HG03354 (cell line): ENCODE measurements at regions not wholly inside any gene's neighbourhood (a gene's known extent, or its start where the extent isn't known, plus 50 kb on each side); places are given as distances from the start of the nearest gene placed in this dataset.
"Not testable (repeated sequence)": the region's sequence is repeated elsewhere in the genome, so short reads cannot be mapped to it uniquely, and the experiment has no call there.

Source experiments
- ATAC-seq: cut with Tn5 transposase; IDR thresholded peaks from one replicate; pipeline ENCODE4 v1.9.1; 2021; ENCODE audit warnings: mild to moderate bottlenecking; ENCODE audit not compliant: unreplicated experiment, poor library complexity, severe bottlenecking

DNA sequence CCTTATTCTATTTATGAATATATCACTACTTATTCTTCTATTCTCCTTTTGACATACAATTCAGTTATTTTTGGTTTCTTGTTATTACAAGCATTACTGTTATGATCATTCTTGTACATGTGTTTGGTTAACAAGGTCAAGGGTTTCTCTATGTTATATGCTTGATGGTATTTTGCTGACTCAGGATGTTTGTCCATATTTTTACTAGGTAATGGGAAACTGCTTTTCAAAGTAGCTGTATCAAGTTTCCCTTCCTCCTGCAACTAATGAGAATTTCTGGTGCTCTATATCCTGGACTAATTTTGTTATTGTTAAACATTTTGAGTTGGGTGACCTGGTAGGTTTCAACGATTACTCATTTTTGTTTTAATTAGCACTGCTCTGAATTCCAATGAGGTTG is 841.0 kb downstream of the OTOL1 start:
- no peak for ATAC-seq

DNA sequence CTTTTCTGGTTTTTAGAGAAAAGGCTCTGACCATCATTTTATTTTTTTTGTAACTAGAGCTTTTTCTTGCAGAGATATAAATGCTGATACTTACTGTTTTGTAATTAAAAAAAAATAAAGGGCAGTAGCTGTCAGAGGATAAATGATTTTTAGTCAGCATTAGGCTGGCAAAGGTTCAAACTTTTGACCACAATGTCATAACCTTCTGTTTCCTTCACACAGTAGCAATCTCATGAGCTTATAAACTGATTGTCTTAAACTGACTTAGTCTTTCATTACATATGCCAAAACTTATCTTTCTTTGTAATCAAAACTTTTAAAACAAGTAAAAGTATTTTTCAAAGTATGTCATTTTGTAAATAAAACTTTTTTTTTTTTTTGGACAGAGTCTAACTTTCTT is 841.9 kb downstream of the OTOL1 start:
- no peak for ATAC-seq

DNA sequence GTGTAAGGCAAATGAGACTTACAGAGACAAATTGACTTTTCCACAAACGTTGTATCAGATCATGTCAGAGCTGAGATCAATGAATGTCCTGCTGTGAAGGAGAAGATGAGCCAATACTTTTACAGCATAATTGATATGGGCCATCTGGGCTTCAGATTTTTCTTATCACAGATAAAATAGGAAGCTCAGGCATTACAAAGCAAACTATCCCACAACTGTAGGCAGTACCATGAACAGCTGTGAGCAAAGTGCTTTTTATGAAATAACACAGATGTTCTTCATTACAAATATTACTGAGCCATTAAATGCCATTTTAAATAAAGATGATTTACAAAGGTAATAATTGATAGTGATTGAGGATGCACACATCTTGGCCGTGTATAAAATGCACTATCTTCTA is 852.3 kb downstream of the OTOL1 start:
- ATAC-seq: no peak

GRCh38 chr3:162353414-162353813 is 856.8 kb downstream of the OTOL1 start:
- no peak for ATAC-seq

- no peak for ATAC-seq
Observed at GRCh38 chr3:162354356-162354755, 857.7 kb downstream of the OTOL1 start.

- no peak for ATAC-seq
Observed at GRCh38 chr3:162365066-162365719, 868.6 kb downstream of the OTOL1 start.

GRCh38 chr3:162366166-162366766 is 869.7 kb downstream of the OTOL1 start:
- ATAC-seq: no peak

DNA sequence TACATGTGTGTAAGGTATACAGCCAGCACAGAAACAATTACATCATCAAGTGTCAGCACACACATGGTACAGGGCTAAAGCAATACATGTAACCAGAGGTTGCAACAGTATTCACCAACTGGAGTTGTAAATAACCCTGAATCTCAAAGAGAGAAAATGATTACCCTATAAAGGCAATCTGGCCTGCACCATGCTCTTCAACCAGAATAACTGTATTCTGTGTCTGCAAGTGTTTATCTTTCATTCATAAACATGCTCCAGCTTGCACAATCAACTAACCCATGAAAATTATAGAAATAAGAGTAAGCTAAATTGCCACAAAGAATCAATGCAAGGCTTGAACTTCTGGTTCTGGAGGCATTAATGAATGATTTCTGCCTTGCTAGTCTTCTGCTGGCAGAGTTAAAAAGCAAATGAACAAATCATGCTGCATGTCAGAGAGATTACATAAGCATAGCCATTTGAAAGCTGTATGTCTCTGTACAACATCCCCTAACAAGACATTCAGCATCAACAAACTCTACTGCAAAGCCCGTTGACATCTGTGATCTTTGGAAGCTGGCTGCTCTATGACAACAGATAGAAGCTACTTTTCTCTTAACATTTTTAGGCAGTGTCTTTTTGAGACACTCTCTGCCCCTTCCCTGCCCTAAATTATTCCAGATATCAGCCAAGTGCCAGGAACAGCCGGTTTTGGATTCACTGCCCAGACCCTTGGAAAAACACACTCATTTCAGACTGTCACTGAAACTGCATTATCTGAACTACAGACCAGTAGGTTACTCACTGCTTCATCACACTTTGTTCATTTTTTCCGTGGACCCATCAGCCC is 871.0 kb downstream of the OTOL1 start:
- no peak for ATAC-seq

DNA sequence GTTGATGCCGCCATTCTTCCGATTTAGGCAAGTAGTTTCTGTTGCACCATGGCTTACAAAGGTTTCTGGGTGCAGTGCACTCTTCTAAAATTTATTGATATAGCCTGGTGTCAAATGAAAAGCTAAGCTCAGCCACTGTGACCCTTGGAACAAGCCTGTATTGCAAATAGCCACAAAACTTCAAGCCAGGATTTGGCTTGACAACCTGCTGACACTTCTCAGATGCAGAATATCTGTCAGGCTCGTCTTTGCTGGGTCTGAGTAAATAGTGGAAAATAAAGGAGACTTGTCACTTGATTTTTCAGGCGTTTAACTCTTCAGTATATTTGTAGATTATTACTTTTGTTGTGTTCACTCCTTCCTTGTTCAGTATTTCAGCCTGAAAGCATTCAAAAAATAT is 871.8 kb downstream of the OTOL1 start:
- ATAC-seq: no peak

DNA sequence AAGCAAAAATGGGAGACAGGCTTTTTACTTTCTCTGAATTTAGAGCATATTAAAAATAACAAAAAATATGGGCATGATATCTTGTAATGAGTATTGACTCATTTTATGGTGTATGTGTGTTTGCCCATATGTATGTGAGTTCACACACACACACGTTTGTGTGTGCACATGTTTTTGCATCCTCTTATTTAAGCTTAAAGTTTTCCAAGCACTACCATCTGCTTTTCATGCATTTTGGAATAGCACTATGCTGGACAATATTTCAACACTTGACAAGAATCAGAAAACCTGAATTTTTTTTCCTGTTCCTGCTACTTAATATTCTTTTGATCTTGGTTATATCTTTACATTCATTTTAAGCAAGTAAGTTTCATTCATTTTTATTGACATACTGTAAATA is 872.7 kb downstream of the OTOL1 start:
- no peak for ATAC-seq

DNA sequence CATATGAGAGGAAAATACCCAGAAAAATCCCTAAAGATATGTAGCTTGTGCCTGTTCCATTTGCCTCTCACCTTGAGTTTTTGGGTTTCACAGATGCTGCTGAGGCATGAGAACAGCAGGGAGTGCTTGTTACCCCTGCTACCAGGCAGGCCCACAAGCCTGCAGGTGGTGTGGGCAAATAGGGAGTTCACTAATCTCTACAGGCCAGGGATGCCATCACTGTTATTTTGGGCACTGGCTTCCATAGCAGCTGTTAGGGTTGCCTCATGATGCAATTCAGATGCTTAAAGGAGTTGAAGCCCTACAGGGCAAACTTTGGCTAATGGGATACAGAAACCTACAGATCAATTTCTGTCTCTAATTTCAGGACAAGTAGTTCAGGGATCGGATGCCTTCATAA is 873.5 kb downstream of the OTOL1 start:
- ATAC-seq: no peak

DNA sequence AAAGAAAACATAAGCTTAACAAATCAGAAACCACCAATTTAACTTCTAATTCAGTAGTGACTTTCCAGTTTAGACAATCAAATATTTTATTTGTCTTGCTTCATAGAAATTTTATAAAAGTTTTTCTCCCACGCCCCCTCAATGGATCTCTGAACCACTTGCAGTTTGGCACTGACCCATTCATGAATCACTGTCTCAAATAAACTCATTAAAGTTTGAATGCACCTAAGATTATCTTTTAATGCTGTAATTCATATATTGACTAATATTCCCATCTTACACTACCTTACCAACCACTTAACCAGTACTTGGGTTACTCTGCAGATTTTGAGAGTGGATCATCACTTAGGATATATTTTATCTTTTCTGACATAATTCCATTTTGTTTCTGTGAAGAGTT is 880.2 kb downstream of the OTOL1 start:
- ATAC-seq: no peak

GRCh38 chr3:162377608-162378007 is 881.0 kb downstream of the OTOL1 start:
- ATAC-seq: no peak

DNA sequence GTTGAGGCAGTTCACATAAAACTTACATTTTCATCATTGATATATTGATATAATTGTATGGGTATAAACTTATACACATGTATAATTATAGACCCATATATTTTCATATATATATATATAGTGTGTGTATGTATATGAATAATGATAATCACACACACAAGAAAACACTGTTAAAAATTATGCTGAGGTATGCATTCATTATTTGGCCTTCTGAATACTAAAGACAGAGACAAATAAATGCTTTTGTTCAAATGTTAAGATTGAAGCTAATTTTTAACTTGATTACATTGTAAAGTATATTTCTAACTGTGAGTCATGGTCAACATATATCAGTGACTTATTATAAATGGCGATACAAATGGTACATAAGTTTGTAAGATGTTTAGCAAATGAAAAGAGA is 888.8 kb downstream of the OTOL1 start:
- no peak for ATAC-seq

GRCh38 chr3:162390891-162391290 is 894.3 kb downstream of the OTOL1 start:
- ATAC-seq: no peak

DNA sequence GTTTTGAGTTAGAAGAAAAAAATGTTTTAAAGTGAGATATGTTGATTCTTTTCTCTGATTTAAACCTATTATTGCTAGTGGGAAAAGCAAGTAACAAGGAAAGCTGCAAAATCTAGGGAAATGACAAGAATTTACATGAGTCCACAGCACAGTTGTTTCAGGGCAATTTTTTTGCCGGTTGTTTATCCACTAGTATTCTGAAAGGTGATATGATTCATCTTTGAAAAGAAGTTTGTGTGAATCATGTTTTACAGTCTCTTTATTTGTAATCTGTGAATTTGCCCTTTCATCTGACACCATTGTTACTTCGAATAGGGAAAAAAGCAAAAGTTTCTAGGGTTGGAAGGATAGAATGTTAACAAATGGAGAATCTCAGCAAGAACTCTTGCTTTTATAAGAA is 894.7 kb downstream of the OTOL1 start:
- no peak for ATAC-seq

GRCh38 chr3:162395496-162395895 is 898.9 kb downstream of the OTOL1 start:
- no peak for ATAC-seq

DNA sequence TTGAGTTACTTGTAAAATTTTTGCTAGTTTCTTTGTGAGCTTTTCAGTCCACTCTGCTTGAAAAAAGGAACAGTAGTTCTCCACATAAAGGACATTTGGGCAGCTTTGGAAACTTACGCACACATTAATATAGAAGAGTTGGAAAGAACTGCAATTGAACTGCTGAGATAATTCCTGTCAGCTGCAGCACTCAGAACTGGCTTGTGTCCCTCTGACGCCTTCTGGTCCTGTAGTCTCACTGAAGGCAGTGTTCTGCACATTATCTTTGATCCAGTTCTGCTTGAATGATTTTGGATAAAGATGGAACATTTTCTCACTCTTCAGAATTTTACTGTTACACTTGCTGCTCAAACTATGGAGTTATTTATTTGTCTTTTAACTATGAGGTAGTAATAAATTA is 901.9 kb downstream of the OTOL1 start:
- no peak for ATAC-seq

DNA sequence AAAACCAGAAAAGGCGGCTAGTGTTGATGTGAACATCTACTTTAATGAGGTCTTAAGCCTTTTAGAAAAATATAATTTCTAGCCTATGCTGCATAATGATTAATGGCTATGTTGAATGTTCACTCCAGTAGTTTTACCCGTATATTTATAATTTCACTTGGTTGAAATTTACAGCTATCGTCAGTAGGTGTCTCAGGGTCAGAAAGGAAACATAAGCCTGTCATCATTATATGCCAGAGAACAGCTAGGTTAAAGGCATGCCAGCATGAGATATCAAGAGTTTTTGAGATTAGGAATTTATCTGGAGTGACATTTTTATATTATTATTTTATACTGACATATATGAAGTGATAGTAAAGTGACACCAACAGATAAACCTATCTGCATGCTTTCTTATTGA is 904.1 kb downstream of the OTOL1 start:
- no peak for ATAC-seq

DNA sequence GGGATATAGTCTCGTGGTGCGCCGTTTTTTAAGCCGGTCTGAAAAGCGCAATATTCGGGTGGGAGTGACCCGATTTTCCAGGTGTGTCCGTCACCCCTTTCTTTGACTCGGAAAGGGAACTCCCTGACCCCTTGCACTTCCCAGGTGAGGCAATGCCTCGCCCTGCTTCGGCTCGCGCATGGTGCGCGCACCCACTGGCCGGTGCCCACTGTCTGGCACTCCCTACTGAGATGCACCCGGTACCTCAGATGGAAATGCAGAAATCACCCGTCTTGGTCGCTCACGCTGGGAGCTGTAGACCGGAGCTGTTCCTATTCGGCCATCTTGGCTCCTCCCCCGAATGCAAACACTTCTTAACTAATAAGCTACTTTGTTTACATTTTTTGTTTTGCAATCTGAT is 914.9 kb downstream of the OTOL1 start:
- ATAC-seq: not testable (repeated sequence)

- no peak for ATAC-seq
Observed at GRCh38 chr3:162421721-162422120, 925.1 kb downstream of the OTOL1 start.
